ENCODE measurements at regions not wholly inside any gene's neighbourhood (a gene's known extent, or its start where the extent isn't known, plus 50 kb on each side); places are given as distances from the start of the nearest gene placed in this dataset.

GRCh38 chr1:232279909-232280400 is 350.0 kb downstream of the SIPA1L2 start:
- no peak for DNase-seq (ENCODE audit: low spot score)

- DNase-seq (ENCODE audit: low spot score): no peak
Measured at GRCh38 chr1:232278925-232279324, 351.0 kb downstream of the SIPA1L2 start.

GRCh38 chr1:232276651-232277050 is 353.3 kb downstream of the SIPA1L2 start:
- DNase-seq (ENCODE audit: low spot score): no peak

- DNase-seq (ENCODE audit: low spot score): no peak
Measured at GRCh38 chr1:232274999-232275710, 354.8 kb downstream of the SIPA1L2 start.

- DNase-seq (ENCODE audit: low spot score): no peak
Measured at GRCh38 chr1:232274236-232274855, 355.6 kb downstream of the SIPA1L2 start.

- no peak for DNase-seq (ENCODE audit: low spot score)
Measured at GRCh38 chr1:232273011-232273410, 356.9 kb downstream of the SIPA1L2 start.

GRCh38 chr1:232271991-232272589 is 357.8 kb downstream of the SIPA1L2 start:
- no peak for DNase-seq (ENCODE audit: low spot score)

GRCh38 chr1:232271299-232271698 is 358.6 kb downstream of the SIPA1L2 start:
- no peak for DNase-seq (ENCODE audit: low spot score)

GRCh38 chr1:232269988-232270387 is 359.9 kb downstream of the SIPA1L2 start:
- no peak for DNase-seq (ENCODE audit: low spot score)

GRCh38 chr1:232267837-232268598 is 361.9 kb downstream of the SIPA1L2 start:
- no peak for DNase-seq (ENCODE audit: low spot score)

GRCh38 chr1:232267092-232267836 is 362.7 kb downstream of the SIPA1L2 start:
- DNase-seq (ENCODE audit: low spot score): no peak

GRCh38 chr1:232263452-232263851 is 366.5 kb downstream of the SIPA1L2 start:
- no peak for DNase-seq (ENCODE audit: low spot score)

- no peak for DNase-seq (ENCODE audit: low spot score)
Measured at GRCh38 chr1:232262991-232263390, 366.9 kb downstream of the SIPA1L2 start.

- no peak for DNase-seq (ENCODE audit: low spot score)
Measured at GRCh38 chr1:232260861-232261260, 369.1 kb downstream of the SIPA1L2 start.

- no peak for DNase-seq (ENCODE audit: low spot score)
Measured at GRCh38 chr1:232260045-232260444, 369.9 kb downstream of the SIPA1L2 start.

GRCh38 chr1:232259333-232259732 is 370.6 kb downstream of the SIPA1L2 start:
- DNase-seq (ENCODE audit: low spot score): no peak

- no peak for DNase-seq (ENCODE audit: low spot score)
Measured at GRCh38 chr1:232252546-232253118, 377.3 kb downstream of the SIPA1L2 start.

GRCh38 chr1:232250838-232251237 is 379.1 kb downstream of the SIPA1L2 start:
- DNase-seq (ENCODE audit: low spot score): no peak

- no peak for DNase-seq (ENCODE audit: low spot score)
Measured at GRCh38 chr1:232249861-232250777, 379.8 kb downstream of the SIPA1L2 start.

GRCh38 chr1:232249339-232249738 is 380.6 kb downstream of the SIPA1L2 start:
- no peak for DNase-seq (ENCODE audit: low spot score)
